Liver (tissue), 3 donors: ENCODE measurements at regions not wholly inside any gene's neighbourhood (a gene's known extent, or its start where the extent isn't known, plus 50 kb on each side); places are given as distances from the start of the nearest gene placed in this dataset.

ENCODE experiments used
- EGR1 ChIP-seq, 2 donors: IDR thresholded peaks; 2 replicates each; pipeline ENCODE4 v1.6.1; 2016 to 2018; ENCODE audit warnings: antibody characterized with exemption in 2 of 2, low read depth in 2 of 2
- GABPA ChIP-seq, 2 donors: IDR thresholded peaks in 1 of 2; conservative IDR thresholded peaks in 1 of 2; 2 replicates each; pipeline ENCODE4 v1.6.1; 2016; ENCODE audit warnings: antibody characterized with exemption in 2 of 2, mild to moderate bottlenecking in 1 of 2, moderate library complexity in 1 of 2
- JUND ChIP-seq, 2 donors: IDR thresholded peaks; 2 replicates each; pipeline ENCODE4 v1.6.1; 2016; ENCODE audit warnings: antibody characterized with exemption in 2 of 2
- RAD21 ChIP-seq, 2 donors: IDR thresholded peaks; 2 replicates each; pipeline ENCODE4 v1.6.1; 2016; ENCODE audit warnings: antibody characterized with exemption in 2 of 2, mild to moderate bottlenecking in 2 of 2
- SP1 ChIP-seq: IDR thresholded peaks from 2 replicates; pipeline ENCODE4 v1.6.1; 2018; ENCODE audit warnings: antibody characterized with exemption, mild to moderate bottlenecking
- TAF1 ChIP-seq: conservative IDR thresholded peaks from 2 replicates; pipeline ENCODE4 v1.6.1; 2016; ENCODE audit warnings: antibody characterized with exemption, mild to moderate bottlenecking
- TF ChIP-seq, protein P1 (sequence below): IDR thresholded peaks from 2 replicates; pipeline ENCODE4 v1.6.1; 2016; ENCODE audit warnings: antibody characterized with exemption, mild to moderate bottlenecking
- TF ChIP-seq, protein P2 (sequence below): fragments of 150-350 bp; IDR thresholded peaks from 2 replicates; pipeline ENCODE4 v1.5.1; 2017; ENCODE audit warnings: improper control_type of control experiment, low read depth, low read length; ENCODE audit not compliant: missing input control
- TF ChIP-seq, protein P3 (sequence below): IDR thresholded peaks from 2 replicates; pipeline ENCODE4 v1.6.1; 2016; ENCODE audit warnings: antibody characterized with exemption
- TF ChIP-seq, protein P4 (sequence below): IDR thresholded peaks from 2 replicates; pipeline ENCODE4 v1.6.1; 2016; ENCODE audit warnings: antibody characterized with exemption
- donor health status: healthy.
- donor health status: healthy.

DNA sequence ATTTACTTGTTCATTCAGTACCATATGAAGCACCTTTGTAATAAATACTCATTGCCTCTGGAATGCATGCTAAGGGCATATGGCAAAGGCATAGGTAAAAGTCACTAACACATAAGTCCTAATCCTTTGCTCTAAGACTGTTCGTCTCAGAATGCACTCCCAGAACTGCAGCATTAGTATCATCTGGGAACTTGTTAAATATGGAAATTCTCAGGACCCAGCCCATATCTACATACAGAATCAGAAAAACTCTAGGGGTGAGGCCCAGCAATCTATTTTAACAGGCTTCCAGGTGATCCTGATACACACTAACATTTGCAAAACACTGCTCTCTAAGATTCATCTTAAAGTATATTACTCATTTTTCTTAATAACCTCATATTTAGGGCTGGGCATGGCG, 113.8 kb upstream of the CDH6 start:
- TF ChIP-seq, protein P1, sequence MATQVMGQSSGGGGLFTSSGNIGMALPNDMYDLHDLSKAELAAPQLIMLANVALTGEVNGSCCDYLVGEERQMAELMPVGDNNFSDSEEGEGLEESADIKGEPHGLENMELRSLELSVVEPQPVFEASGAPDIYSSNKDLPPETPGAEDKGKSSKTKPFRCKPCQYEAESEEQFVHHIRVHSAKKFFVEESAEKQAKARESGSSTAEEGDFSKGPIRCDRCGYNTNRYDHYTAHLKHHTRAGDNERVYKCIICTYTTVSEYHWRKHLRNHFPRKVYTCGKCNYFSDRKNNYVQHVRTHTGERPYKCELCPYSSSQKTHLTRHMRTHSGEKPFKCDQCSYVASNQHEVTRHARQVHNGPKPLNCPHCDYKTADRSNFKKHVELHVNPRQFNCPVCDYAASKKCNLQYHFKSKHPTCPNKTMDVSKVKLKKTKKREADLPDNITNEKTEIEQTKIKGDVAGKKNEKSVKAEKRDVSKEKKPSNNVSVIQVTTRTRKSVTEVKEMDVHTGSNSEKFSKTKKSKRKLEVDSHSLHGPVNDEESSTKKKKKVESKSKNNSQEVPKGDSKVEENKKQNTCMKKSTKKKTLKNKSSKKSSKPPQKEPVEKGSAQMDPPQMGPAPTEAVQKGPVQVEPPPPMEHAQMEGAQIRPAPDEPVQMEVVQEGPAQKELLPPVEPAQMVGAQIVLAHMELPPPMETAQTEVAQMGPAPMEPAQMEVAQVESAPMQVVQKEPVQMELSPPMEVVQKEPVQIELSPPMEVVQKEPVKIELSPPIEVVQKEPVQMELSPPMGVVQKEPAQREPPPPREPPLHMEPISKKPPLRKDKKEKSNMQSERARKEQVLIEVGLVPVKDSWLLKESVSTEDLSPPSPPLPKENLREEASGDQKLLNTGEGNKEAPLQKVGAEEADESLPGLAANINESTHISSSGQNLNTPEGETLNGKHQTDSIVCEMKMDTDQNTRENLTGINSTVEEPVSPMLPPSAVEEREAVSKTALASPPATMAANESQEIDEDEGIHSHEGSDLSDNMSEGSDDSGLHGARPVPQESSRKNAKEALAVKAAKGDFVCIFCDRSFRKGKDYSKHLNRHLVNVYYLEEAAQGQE = no peak
- TF ChIP-seq, protein P2, sequence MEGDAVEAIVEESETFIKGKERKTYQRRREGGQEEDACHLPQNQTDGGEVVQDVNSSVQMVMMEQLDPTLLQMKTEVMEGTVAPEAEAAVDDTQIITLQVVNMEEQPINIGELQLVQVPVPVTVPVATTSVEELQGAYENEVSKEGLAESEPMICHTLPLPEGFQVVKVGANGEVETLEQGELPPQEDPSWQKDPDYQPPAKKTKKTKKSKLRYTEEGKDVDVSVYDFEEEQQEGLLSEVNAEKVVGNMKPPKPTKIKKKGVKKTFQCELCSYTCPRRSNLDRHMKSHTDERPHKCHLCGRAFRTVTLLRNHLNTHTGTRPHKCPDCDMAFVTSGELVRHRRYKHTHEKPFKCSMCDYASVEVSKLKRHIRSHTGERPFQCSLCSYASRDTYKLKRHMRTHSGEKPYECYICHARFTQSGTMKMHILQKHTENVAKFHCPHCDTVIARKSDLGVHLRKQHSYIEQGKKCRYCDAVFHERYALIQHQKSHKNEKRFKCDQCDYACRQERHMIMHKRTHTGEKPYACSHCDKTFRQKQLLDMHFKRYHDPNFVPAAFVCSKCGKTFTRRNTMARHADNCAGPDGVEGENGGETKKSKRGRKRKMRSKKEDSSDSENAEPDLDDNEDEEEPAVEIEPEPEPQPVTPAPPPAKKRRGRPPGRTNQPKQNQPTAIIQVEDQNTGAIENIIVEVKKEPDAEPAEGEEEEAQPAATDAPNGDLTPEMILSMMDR = no peak
- TF ChIP-seq JUND (IDR thresholded peaks at IDR 0.05) (no peak), RAD21 (IDR thresholded peaks at IDR 0.05) (no peak), TAF1 (no peak), SP1 (no peak), EGR1 (IDR thresholded peaks at IDR 0.05; ENCODE audit: low read depth in 2 of 2) (no peak), GABPA (IDR thresholded peaks at IDR 0.05 in 1 of 2, conservative IDR thresholded peaks at IDR 0.05 in 1 of 2) (no peak)
- TF ChIP-seq, protein P3, sequence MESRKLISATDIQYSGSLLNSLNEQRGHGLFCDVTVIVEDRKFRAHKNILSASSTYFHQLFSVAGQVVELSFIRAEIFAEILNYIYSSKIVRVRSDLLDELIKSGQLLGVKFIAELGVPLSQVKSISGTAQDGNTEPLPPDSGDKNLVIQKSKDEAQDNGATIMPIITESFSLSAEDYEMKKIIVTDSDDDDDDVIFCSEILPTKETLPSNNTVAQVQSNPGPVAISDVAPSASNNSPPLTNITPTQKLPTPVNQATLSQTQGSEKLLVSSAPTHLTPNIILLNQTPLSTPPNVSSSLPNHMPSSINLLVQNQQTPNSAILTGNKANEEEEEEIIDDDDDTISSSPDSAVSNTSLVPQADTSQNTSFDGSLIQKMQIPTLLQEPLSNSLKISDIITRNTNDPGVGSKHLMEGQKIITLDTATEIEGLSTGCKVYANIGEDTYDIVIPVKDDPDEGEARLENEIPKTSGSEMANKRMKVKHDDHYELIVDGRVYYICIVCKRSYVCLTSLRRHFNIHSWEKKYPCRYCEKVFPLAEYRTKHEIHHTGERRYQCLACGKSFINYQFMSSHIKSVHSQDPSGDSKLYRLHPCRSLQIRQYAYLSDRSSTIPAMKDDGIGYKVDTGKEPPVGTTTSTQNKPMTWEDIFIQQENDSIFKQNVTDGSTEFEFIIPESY = no peak
- TF ChIP-seq, protein P4, sequence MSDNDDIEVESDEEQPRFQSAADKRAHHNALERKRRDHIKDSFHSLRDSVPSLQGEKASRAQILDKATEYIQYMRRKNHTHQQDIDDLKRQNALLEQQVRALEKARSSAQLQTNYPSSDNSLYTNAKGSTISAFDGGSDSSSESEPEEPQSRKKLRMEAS = no peak
